K562 (cell line): ENCODE measurements at regions not wholly inside any gene's neighbourhood (a gene's known extent, or its start where the extent isn't known, plus 50 kb on each side); places are given as distances from the start of the nearest gene placed in this dataset.

Experiments used
- CHD4 ChIP-seq: fragments of 200-600 bp; sonication (generic); IDR thresholded peaks from 3 replicates; pipeline ENCODE4 v1.6.1; 2012; ENCODE audit warnings: low read depth, mild to moderate bottlenecking, mixed read lengths, low read length, inconsistent platforms; ENCODE audit not compliant: insufficient read depth, insufficient replicate concordance, poor library complexity, severe bottlenecking
- CREB3 ChIP-seq: fragments of 450-650 bp; conservative IDR thresholded peaks from 2 replicates; pipeline ENCODE4 v1.6.1; 2016; ENCODE audit warnings: missing genetic modification characterization, low read depth, mild to moderate bottlenecking, missing compliant biosample characterization, moderate library complexity
- HNRNPK ChIP-seq: fragments of 200-400 bp; formaldehyde crosslinking; IDR thresholded peaks from one replicate; pipeline ENCODE4 v1.6.1; 2018; ENCODE audit warnings: mild to moderate bottlenecking, low read depth, low read length; ENCODE audit not compliant: poor library complexity, severe bottlenecking
- PREB ChIP-seq: sonication (generic); formaldehyde crosslinking; IDR thresholded peaks from 2 replicates; pipeline ENCODE4 v1.8.1; 2023; ENCODE audit warnings: mild to moderate bottlenecking, missing genetic modification reagents
- RBFOX2 ChIP-seq: fragments of 200-400 bp; formaldehyde crosslinking; IDR thresholded peaks from 2 replicates; pipeline ENCODE4 v1.6.1; 2017; ENCODE audit warnings: low read depth, mild to moderate bottlenecking, low read length, moderate library complexity
- RBM15 ChIP-seq: fragments of 200-400 bp; formaldehyde crosslinking; IDR thresholded peaks from 2 replicates; pipeline ENCODE4 v1.6.1; 2018; ENCODE audit warnings: mild to moderate bottlenecking, low read length, moderate library complexity; ENCODE audit not compliant: insufficient read depth
- SIRT6 ChIP-seq: IDR thresholded peaks from one replicate; pipeline ENCODE4 v1.6.1; 2012; ENCODE audit warnings: low read depth, mild to moderate bottlenecking, control low read depth, inconsistent platforms, low read length, moderate library complexity
- TEAD4 ChIP-seq, 2 experiments: sonication (generic) in 1 of 2; formaldehyde crosslinking in 1 of 2; IDR thresholded peaks; 2 replicates each; pipeline versions ENCODE4 v1.6.1 to v1.8.0; 2012 to 2022; ENCODE audit warnings: borderline replicate concordance in 1 of 2, inconsistent platforms in 1 of 2, low read length in 1 of 2, mild to moderate bottlenecking in 1 of 2, missing genetic modification reagents in 1 of 2
- TSC22D4 ChIP-seq: fragments of 450-650 bp; IDR thresholded peaks from 2 replicates; pipeline ENCODE4 v1.6.1; 2016; ENCODE audit warnings: missing genetic modification characterization, missing biosample characterization, control low read depth
- ZNF277 ChIP-seq: fragments of 250-450 bp; sonication (Bioruptor Pico); IDR thresholded peaks from 2 replicates; pipeline ENCODE4 v1.8.0; 2022; ENCODE audit warnings: inconsistent platforms, mild to moderate bottlenecking, moderate library complexity, borderline replicate concordance
- ZZZ3 ChIP-seq: fragments of 450-650 bp; IDR thresholded peaks from 2 replicates; pipeline ENCODE4 v1.6.1; 2016; ENCODE audit warnings: antibody characterized with exemption, mild to moderate bottlenecking, moderate library complexity
- TF ChIP-seq, protein P1 (sequence below): fragments of 200-800 bp; sonication (Bioruptor generic); IDR thresholded peaks from 2 replicates; pipeline ENCODE4 v1.6.1; 2017; ENCODE audit warnings: missing genetic modification characterization, missing compliant biosample characterization
- TF ChIP-seq, protein P2 (sequence below): sonication (generic); formaldehyde crosslinking; IDR thresholded peaks from 2 replicates; pipeline ENCODE4 v1.8.0; 2022; ENCODE audit warnings: mild to moderate bottlenecking, missing genetic modification reagents, borderline replicate concordance
- TF ChIP-seq, protein P3 (sequence below): fragments of 250-450 bp; sonication (Bioruptor Pico); IDR thresholded peaks from 2 replicates; pipeline ENCODE4 v1.4.0; 2020; ENCODE audit warnings: mild to moderate bottlenecking, moderate library complexity

DNA sequence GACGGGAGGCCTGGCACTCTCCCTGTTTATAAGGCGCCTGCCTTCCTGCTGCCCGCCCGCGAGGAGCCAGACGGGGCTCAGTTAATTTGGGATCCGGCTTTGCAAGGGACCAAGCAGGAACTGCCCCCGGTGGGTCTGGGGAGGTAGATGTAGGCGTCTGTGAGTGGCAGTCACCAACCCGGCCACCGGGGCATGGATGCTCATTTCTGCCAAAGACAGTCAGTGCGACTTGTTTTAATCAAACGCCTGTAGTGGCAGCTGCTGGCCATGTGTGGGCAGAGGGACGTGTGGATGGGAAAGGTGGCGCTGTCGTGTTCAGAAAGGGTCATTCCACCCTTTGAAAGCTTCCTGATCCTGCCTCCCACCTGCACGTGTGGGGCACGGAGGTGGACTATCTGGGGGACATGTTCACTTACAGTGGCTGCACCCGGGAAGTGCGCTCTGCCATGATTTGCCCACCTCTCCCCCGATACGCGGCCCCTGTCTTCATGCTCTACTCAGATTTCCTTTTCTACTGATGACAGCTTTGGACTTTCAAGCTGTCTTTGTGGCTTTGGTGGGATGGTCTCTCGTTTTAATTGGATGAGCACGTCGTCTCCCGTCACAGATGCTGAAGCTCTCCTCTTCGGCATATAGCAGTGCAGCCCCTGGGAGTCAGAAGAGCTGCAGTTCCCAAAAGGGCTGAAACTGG lies 60.3 kb upstream of the CIBAR2 start (continued):
- TF ChIP-seq CREB3 (tag) (no peak), RBFOX2 (peak; percentile 48; the same call in 1 of the 2 replicates), CHD4 (peak; percentile 10), TEAD4 (IDR thresholded peaks at IDR 0.05; ENCODE audit: low read length) (no peak), TEAD4 (CRISPR knock-in tag; IDR thresholded peaks at IDR 0.05; ENCODE audit: borderline replicate concordance) (no peak), ZNF277 (CRISPR knock-in tag) (no peak), PREB (no peak), TSC22D4 (tag) (no peak), SIRT6 (no peak), RBM15 (no peak), ZZZ3 (no peak), HNRNPK (no peak)
- TF ChIP-seq, protein P1, sequence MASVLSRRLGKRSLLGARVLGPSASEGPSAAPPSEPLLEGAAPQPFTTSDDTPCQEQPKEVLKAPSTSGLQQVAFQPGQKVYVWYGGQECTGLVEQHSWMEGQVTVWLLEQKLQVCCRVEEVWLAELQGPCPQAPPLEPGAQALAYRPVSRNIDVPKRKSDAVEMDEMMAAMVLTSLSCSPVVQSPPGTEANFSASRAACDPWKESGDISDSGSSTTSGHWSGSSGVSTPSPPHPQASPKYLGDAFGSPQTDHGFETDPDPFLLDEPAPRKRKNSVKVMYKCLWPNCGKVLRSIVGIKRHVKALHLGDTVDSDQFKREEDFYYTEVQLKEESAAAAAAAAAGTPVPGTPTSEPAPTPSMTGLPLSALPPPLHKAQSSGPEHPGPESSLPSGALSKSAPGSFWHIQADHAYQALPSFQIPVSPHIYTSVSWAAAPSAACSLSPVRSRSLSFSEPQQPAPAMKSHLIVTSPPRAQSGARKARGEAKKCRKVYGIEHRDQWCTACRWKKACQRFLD (CRISPR knock-in tag) = 0 out of 2 replicates have a peak, but pooled peaks have one; percentile 18
- TF ChIP-seq, protein P2, sequence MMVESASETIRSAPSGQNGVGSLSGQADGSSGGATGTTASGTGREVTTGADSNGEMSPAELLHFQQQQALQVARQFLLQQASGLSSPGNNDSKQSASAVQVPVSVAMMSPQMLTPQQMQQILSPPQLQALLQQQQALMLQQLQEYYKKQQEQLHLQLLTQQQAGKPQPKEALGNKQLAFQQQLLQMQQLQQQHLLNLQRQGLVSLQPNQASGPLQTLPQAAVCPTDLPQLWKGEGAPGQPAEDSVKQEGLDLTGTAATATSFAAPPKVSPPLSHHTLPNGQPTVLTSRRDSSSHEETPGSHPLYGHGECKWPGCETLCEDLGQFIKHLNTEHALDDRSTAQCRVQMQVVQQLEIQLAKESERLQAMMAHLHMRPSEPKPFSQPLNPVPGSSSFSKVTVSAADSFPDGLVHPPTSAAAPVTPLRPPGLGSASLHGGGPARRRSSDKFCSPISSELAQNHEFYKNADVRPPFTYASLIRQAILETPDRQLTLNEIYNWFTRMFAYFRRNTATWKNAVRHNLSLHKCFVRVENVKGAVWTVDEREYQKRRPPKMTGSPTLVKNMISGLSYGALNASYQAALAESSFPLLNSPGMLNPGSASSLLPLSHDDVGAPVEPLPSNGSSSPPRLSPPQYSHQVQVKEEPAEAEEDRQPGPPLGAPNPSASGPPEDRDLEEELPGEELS (CRISPR knock-in tag) = 0 out of 2 replicates have a peak, but pooled peaks have one; percentile 13
- TF ChIP-seq, protein P3, sequence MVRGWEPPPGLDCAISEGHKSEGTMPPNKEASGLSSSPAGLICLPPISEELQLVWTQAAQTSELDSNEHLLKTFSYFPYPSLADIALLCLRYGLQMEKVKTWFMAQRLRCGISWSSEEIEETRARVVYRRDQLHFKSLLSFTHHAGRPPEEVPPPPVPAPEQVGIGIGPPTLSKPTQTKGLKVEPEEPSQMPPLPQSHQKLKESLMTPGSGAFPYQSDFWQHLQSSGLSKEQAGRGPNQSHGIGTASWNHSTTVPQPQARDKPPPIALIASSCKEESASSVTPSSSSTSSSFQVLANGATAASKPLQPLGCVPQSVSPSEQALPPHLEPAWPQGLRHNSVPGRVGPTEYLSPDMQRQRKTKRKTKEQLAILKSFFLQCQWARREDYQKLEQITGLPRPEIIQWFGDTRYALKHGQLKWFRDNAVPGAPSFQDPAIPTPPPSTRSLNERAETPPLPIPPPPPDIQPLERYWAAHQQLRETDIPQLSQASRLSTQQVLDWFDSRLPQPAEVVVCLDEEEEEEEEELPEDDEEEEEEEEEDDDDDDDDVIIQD = no peak
